GM12878 (cell line): ENCODE measurements at regions not wholly inside any gene's neighbourhood (a gene's known extent, or its start where the extent isn't known, plus 50 kb on each side); places are given as distances from the start of the nearest gene placed in this dataset.

Experiments
- BHLHE40 ChIP-seq, 2 experiments: fragments of 450-650 bp in 1 of 2; IDR thresholded peaks; 2 replicates each; pipeline ENCODE4 v1.6.1; 2011 to 2017; ENCODE audit warnings: low read depth in 2 of 2, borderline replicate concordance in 1 of 2, improper control_type of control experiment in 1 of 2, low read length in 1 of 2, mild to moderate bottlenecking in 1 of 2
- BRCA1 ChIP-seq: IDR thresholded peaks from 2 replicates; pipeline ENCODE4 v1.6.1; 2011; ENCODE audit warnings: low read depth, low read length, improper control_type of control experiment
- MEF2A ChIP-seq: IDR thresholded peaks from 2 replicates; pipeline ENCODE4 v1.6.1; 2011; ENCODE audit warnings: low read depth, mild to moderate bottlenecking, low read length, moderate library complexity; ENCODE audit not compliant: insufficient read depth
- NFYB ChIP-seq: IDR thresholded peaks from 2 replicates; pipeline ENCODE4 v1.6.1; 2011; ENCODE audit warnings: low read depth, mild to moderate bottlenecking, low read length, improper control_type of control experiment, moderate library complexity; ENCODE audit not compliant: insufficient read depth
- RAD21 ChIP-seq: IDR thresholded peaks from 2 replicates; pipeline ENCODE4 v1.6.1; 2011; ENCODE audit warnings: mild to moderate bottlenecking, low read depth, low read length, moderate library complexity; ENCODE audit not compliant: insufficient read depth
- RAD51 ChIP-seq: fragments of 450-650 bp; IDR thresholded peaks from 2 replicates; pipeline ENCODE4 v1.6.1; 2016; ENCODE audit warnings: moderate library complexity, mild to moderate bottlenecking, inconsistent platforms
- SIN3A ChIP-seq: IDR thresholded peaks from 2 replicates; pipeline ENCODE4 v1.6.1; 2012; ENCODE audit warnings: low read depth, low read length, improper control_type of control experiment
- TF ChIP-seq, protein P1 (sequence below): fragments of 450-650 bp; IDR thresholded peaks from 2 replicates; pipeline ENCODE4 v1.6.1; 2018; ENCODE audit warnings: mild to moderate bottlenecking, low read depth, moderate library complexity; ENCODE audit not compliant: partially characterized antibody
- TF ChIP-seq, protein P2 (sequence below), 3 experiments: IDR thresholded peaks in 2 of 3; conservative IDR thresholded peaks in 1 of 3; 2 replicates each; pipeline ENCODE4 v1.5.1; 2011; ENCODE audit warnings: low read depth in 3 of 3, low read length in 3 of 3, mild to moderate bottlenecking in 3 of 3, control low read depth in 2 of 3, moderate library complexity in 2 of 3, inconsistent platforms in 1 of 3, mixed read lengths in 1 of 3; ENCODE audit not compliant: control insufficient read depth in 2 of 3, insufficient read depth in 1 of 3; ENCODE audit errors: extremely low read depth in 1 of 3
- TF ChIP-seq, protein P3 (sequence below): IDR thresholded peaks from 2 replicates; pipeline ENCODE4 v1.6.1; 2011; ENCODE audit warnings: borderline replicate concordance, low read depth, mild to moderate bottlenecking, moderate library complexity, mixed read lengths, low read length; ENCODE audit not compliant: insufficient read depth; ENCODE audit errors: extremely low read length
- TF ChIP-seq, protein P4 (sequence below): IDR thresholded peaks from 2 replicates; pipeline ENCODE4 v1.6.1; 2012; ENCODE audit warnings: low read depth, low read length, improper control_type of control experiment

DNA sequence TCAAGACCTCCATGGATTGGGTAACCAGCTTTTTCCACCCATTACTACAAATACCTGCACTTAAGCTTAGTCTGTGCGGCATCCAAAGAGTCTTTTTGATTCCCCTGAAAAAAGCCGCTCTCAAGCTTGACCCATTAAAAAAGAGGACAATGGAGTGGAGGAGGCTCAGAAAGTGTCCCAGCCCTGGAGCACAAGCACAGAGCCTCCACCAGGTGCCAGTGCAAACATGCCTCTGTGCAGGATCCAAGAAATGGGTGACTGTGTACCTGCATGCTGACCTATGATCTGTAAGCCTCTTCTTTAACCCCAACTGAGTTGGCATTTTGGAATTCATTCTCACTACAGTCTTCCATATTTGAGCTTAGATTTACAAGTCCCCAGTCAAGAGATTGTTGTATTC is 168.3 kb upstream of the TLE4 start:
- TF ChIP-seq, protein P1, sequence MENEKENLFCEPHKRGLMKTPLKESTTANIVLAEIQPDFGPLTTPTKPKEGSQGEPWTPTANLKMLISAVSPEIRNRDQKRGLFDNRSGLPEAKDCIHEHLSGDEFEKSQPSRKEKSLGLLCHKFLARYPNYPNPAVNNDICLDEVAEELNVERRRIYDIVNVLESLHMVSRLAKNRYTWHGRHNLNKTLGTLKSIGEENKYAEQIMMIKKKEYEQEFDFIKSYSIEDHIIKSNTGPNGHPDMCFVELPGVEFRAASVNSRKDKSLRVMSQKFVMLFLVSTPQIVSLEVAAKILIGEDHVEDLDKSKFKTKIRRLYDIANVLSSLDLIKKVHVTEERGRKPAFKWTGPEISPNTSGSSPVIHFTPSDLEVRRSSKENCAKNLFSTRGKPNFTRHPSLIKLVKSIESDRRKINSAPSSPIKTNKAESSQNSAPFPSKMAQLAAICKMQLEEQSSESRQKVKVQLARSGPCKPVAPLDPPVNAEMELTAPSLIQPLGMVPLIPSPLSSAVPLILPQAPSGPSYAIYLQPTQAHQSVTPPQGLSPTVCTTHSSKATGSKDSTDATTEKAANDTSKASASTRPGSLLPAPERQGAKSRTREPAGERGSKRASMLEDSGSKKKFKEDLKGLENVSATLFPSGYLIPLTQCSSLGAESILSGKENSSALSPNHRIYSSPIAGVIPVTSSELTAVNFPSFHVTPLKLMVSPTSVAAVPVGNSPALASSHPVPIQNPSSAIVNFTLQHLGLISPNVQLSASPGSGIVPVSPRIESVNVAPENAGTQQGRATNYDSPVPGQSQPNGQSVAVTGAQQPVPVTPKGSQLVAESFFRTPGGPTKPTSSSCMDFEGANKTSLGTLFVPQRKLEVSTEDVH, result no peak
- TF ChIP-seq NFYB (no peak), BRCA1 (no peak), RAD51 (no peak), MEF2A (no peak), SIN3A (no peak), RAD21 (no peak), BHLHE40 (IDR thresholded peaks at IDR 0.05; ENCODE audit: borderline replicate concordance in 1 of 2, low read depth in 2 of 2, low read length in 1 of 2) (no peak)
- TF ChIP-seq, protein P2, sequence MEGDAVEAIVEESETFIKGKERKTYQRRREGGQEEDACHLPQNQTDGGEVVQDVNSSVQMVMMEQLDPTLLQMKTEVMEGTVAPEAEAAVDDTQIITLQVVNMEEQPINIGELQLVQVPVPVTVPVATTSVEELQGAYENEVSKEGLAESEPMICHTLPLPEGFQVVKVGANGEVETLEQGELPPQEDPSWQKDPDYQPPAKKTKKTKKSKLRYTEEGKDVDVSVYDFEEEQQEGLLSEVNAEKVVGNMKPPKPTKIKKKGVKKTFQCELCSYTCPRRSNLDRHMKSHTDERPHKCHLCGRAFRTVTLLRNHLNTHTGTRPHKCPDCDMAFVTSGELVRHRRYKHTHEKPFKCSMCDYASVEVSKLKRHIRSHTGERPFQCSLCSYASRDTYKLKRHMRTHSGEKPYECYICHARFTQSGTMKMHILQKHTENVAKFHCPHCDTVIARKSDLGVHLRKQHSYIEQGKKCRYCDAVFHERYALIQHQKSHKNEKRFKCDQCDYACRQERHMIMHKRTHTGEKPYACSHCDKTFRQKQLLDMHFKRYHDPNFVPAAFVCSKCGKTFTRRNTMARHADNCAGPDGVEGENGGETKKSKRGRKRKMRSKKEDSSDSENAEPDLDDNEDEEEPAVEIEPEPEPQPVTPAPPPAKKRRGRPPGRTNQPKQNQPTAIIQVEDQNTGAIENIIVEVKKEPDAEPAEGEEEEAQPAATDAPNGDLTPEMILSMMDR (IDR thresholded peaks at IDR 0.05 in 2 of 3, conservative IDR thresholded peaks at IDR 0.05 in 1 of 3; ENCODE audit: control insufficient read depth in 2 of 3, extremely low read depth in 1 of 3, insufficient read depth in 1 of 3, low read depth in 3 of 3, low read length in 3 of 3), result peak in 1 of 3 experiments; percentile 9; a peak in 1 of 6 replicates
- TF ChIP-seq, protein P3, sequence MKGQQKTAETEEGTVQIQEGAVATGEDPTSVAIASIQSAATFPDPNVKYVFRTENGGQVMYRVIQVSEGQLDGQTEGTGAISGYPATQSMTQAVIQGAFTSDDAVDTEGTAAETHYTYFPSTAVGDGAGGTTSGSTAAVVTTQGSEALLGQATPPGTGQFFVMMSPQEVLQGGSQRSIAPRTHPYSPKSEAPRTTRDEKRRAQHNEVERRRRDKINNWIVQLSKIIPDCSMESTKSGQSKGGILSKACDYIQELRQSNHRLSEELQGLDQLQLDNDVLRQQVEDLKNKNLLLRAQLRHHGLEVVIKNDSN, result no peak
- TF ChIP-seq, protein P4, sequence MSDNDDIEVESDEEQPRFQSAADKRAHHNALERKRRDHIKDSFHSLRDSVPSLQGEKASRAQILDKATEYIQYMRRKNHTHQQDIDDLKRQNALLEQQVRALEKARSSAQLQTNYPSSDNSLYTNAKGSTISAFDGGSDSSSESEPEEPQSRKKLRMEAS, result no peak
